ENCODE measurements at regions not wholly inside any gene's neighbourhood (a gene's known extent, or its start where the extent isn't known, plus 50 kb on each side); places are given as distances from the start of the nearest gene placed in this dataset.

DNA sequence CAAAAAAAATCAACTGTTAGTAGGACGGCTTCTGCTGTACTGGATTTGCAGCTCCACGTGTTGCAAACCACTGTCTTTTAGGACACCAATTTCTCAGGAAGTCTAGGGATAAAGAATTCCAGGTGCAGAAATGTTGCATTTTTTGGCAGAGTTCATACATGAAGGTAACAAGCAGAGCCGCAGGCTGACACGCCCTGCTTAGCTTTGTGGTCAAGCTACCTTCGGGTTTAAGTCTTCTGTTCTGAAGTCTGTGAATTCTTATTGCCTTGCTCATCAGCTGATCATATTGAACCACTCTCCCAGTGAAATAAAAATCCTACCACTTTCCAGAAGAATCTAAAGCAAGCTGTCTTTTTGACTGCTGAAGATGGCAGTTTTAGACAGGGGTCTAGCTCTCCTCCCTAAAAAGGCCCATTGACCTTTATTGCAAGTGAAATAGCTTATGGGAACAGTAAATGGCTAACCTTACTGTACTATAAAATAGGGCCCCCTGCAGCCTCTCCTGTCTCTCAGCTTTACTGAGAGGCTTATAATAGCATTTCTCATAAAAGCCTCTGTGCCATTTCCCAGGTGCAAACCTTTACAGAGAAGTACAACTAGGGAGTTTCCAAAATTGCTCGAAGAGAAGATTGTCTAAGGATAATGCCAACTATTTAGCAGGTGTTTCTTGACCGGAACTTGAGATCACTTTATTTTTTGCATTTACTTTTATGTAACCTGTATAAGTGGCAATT lies 262.2 kb upstream of the IL12A start:
- peaks cover 20% of the 10 kb centered on the region for H3K4me1 ChIP-seq (ENCODE audit: insufficient read depth, low read length)
- H3K27me3 ChIP-seq (ENCODE audit: insufficient read depth, low read length), result no peaks in the 10 kb centered on the region
- H3K36me3 ChIP-seq (ENCODE audit: insufficient read depth, low read length), result no peaks in the 10 kb centered on the region
- H3K4me2 ChIP-seq (ENCODE audit: insufficient read depth, low read length), result no peak overlapping the region
- H3K9me3 ChIP-seq (ENCODE audit: low read depth, low read length), result no peaks in the 10 kb centered on the region
- no peak overlapping the region for H3K27ac ChIP-seq (ENCODE audit: low read depth, low read length)
- no peak for DNase-seq (ENCODE audit: insufficient read length, low spot score, missing footprints)
- H4K20me1 ChIP-seq (ENCODE audit: insufficient read depth, low read length), result no peaks in the 10 kb centered on the region
- H3K79me2 ChIP-seq (ENCODE audit: insufficient read depth, low read length), result no peaks in the 10 kb centered on the region
- TF ChIP-seq, protein P1, sequence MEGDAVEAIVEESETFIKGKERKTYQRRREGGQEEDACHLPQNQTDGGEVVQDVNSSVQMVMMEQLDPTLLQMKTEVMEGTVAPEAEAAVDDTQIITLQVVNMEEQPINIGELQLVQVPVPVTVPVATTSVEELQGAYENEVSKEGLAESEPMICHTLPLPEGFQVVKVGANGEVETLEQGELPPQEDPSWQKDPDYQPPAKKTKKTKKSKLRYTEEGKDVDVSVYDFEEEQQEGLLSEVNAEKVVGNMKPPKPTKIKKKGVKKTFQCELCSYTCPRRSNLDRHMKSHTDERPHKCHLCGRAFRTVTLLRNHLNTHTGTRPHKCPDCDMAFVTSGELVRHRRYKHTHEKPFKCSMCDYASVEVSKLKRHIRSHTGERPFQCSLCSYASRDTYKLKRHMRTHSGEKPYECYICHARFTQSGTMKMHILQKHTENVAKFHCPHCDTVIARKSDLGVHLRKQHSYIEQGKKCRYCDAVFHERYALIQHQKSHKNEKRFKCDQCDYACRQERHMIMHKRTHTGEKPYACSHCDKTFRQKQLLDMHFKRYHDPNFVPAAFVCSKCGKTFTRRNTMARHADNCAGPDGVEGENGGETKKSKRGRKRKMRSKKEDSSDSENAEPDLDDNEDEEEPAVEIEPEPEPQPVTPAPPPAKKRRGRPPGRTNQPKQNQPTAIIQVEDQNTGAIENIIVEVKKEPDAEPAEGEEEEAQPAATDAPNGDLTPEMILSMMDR (IDR thresholded peaks at IDR 0.05; ENCODE audit: extremely low read depth, low read depth, low read length), result no peak
- H3K4me3 ChIP-seq (ENCODE audit: insufficient read depth, low read length), result no peak overlapping the region
- no peak overlapping the region for H2AFZ ChIP-seq (ENCODE audit: low read length)

DNA sequence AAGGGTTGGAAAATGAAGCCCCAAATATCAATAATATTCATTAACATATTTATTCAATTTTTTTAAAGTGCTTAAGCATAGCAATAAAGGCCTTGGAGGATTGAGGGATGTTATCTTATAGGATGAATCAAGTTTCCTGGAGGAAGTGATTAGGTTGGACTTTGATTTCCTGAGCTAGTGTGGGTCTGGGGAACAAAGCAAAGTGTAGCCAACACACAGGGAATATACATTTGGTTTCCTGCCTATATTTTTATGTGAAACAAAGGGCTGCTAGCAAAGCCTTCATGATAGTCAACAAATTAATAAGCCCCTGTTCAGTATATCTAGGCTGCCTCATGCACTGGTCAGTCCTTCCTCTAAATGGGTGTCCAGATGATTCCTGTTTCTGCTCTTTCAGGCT lies 261.1 kb upstream of the IL12A start:
- H3K4me1 ChIP-seq (ENCODE audit: insufficient read depth, low read length), result peaks cover 29% of the 10 kb centered on the region
- H3K4me3 ChIP-seq (ENCODE audit: insufficient read depth, low read length), result no peak overlapping the region
- no peaks in the 10 kb centered on the region for H3K36me3 ChIP-seq (ENCODE audit: insufficient read depth, low read length)
- no peaks in the 10 kb centered on the region for H3K9me3 ChIP-seq (ENCODE audit: low read depth, low read length)
- no peak overlapping the region for H3K27ac ChIP-seq (ENCODE audit: low read depth, low read length)
- H3K79me2 ChIP-seq (ENCODE audit: insufficient read depth, low read length), result no peaks in the 10 kb centered on the region
- H2AFZ ChIP-seq (ENCODE audit: low read length), result no peak overlapping the region
- no peak for DNase-seq (ENCODE audit: insufficient read length, low spot score, missing footprints)
- no peaks in the 10 kb centered on the region for H3K27me3 ChIP-seq (ENCODE audit: insufficient read depth, low read length)
- TF ChIP-seq, protein P1 (IDR thresholded peaks at IDR 0.05; ENCODE audit: extremely low read depth, low read depth, low read length), result no peak
- H4K20me1 ChIP-seq (ENCODE audit: insufficient read depth, low read length), result no peaks in the 10 kb centered on the region
- no peak overlapping the region for H3K4me2 ChIP-seq (ENCODE audit: insufficient read depth, low read length)

DNA sequence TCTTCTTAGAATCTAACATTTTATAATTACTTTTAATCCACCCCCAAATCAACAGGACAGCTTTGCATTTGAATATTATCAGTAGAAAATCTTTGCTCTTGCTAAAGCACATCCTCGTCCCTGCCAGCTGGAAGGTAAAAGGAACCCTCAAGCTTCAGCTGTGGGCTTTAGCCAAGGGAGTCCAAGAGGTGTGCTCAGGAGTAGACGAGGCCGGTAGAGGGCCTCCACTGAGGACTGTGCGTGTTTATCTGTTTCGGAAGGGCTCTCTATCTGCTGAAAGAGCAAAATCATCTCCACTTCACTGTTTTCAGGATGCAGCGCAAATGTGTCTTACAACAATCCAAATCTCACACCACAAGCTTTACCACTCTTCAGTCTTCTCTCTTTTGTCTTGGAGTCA lies 257.4 kb upstream of the IL12A start:
- Histone ChIP-seq H3K4me1 (ENCODE audit: insufficient read depth, low read length) (peaks cover 38% of the 10 kb centered on the region), H3K36me3 (ENCODE audit: insufficient read depth, low read length) (no peaks in the 10 kb centered on the region), H3K9me3 (ENCODE audit: low read depth, low read length) (no peaks in the 10 kb centered on the region), H2AFZ (ENCODE audit: low read length) (no peak overlapping the region), H3K27me3 (ENCODE audit: insufficient read depth, low read length) (no peaks in the 10 kb centered on the region), H4K20me1 (ENCODE audit: insufficient read depth, low read length) (no peaks in the 10 kb centered on the region), H3K27ac (ENCODE audit: low read depth, low read length) (no peak overlapping the region), H3K4me2 (ENCODE audit: insufficient read depth, low read length) (no peak overlapping the region), H3K4me3 (ENCODE audit: insufficient read depth, low read length) (no peak overlapping the region), H3K79me2 (ENCODE audit: insufficient read depth, low read length) (no peaks in the 10 kb centered on the region)
- DNase-seq (ENCODE audit: insufficient read length, low spot score, missing footprints), result no peak
- TF ChIP-seq, protein P1 (IDR thresholded peaks at IDR 0.05; ENCODE audit: extremely low read depth, low read depth, low read length), result no peak

DNA sequence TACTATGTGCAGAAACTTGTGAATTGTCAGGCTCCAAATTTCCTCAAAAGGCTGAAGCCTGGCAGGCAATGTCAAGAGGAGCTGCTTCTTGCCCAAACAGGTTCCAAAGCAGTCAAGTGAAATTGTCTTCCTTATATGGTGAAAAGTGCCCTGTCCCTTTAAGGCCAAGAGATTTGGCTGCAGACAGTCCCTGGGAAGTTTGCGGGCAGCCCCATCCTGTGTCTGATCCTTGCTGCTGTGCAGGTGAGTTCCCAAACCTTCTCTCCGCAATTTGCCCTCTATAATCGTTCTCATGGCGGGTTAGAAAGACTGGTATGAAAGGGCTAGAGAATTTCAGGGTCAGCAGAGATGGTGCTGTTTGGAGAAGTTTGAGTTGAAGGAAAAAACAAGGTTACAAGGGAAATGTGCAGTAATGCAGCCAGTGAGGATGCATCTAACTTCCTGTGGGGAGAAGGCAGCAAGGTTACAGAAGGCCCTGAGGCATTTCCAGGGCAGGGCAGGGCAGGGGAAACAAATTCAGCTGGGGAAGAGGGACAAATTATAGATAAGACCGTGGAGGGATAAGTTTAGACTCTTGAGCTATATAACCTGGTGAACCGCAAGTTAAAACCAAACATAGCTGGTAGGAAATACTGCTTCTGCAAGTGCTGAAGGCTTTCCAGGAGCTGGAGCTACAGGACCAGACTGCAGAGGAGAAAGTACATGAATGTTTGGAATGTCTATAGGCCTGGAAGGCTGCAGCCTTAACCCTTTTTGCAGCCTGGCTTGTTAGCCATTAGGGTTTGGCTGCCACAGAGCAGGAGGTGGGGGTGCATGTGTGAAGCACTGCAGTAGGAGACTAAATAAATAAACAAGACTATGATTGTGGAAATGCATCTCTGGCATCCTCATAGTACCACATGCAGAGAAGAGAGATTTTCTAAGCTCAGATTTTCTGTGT lies 256.2 kb upstream of the IL12A start:
- no peak for DNase-seq (ENCODE audit: insufficient read length, low spot score, missing footprints)
- Histone ChIP-seq H2AFZ (ENCODE audit: low read length) (peak overlapping the region; percentile 46), H3K27me3 (ENCODE audit: insufficient read depth, low read length) (no peaks in the 10 kb centered on the region), H3K4me3 (ENCODE audit: insufficient read depth, low read length) (peak overlapping the region; percentile 55), H4K20me1 (ENCODE audit: insufficient read depth, low read length) (no peaks in the 10 kb centered on the region), H3K79me2 (ENCODE audit: insufficient read depth, low read length) (no peaks in the 10 kb centered on the region), H3K27ac (ENCODE audit: low read depth, low read length) (peak overlapping the region; percentile 71), H3K4me2 (ENCODE audit: insufficient read depth, low read length) (peak overlapping the region; percentile 72), H3K9me3 (ENCODE audit: low read depth, low read length) (no peaks in the 10 kb centered on the region), H3K4me1 (ENCODE audit: insufficient read depth, low read length) (peaks cover 33% of the 10 kb centered on the region), H3K36me3 (ENCODE audit: insufficient read depth, low read length) (no peaks in the 10 kb centered on the region)
- TF ChIP-seq, protein P1 (IDR thresholded peaks at IDR 0.05; ENCODE audit: extremely low read depth, low read depth, low read length), result no peak

Measured in osteoblast (primary cell).